Coronary artery (tissue), 2 donors: ENCODE measurements at regions not wholly inside any gene's neighbourhood (a gene's known extent, or its start where the extent isn't known, plus 50 kb on each side); places are given as distances from the start of the nearest gene placed in this dataset.

Experiments used
- DNase-seq: peaks from one replicate; pipeline ENCODE4 v3.0.0-alpha.2; 2017; ENCODE audit warnings: low spot score
- H3K27ac ChIP-seq, 2 donors: fragments of 200-600 bp; sonication (generic); one replicate each; pipeline ENCODE4 v1.5.1; 2016 to 2019
- H3K4me3 ChIP-seq: fragments of 200-600 bp; sonication (generic); 2 replicates; pipeline ENCODE4 v1.5.1; 2016; ENCODE audit warnings: mild to moderate bottlenecking, moderate library complexity
- CTCF ChIP-seq: fragments of 200-600 bp; sonication (generic); IDR thresholded peaks from one replicate; pipeline ENCODE4 v1.5.1; 2019; ENCODE audit warnings: antibody characterized with exemption

DNA sequence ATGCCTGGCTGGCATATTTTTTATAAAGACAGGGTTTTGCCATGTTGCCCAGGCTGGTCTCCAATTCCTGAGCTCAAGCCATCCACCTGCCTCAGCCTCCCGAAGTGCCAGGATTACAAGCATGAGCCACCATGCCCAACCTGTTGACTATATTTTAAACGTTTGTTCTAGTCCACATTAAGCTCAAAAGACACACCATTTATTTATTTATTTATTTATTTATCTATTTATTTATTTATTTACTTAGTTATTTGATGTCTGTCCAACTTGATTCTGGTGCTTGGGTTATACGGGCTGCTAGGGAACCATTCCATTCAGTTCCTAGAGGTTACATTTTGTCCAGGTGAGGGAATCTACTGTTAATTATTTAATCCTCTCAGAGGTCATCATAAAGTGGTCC, 98.1 kb upstream of the ADGRL4 start:
- H3K4me3 ChIP-seq = no peak overlapping the region
- DNase-seq = no peak
- TF ChIP-seq CTCF = no peak
- no peak overlapping the region for H3K27ac ChIP-seq

DNA sequence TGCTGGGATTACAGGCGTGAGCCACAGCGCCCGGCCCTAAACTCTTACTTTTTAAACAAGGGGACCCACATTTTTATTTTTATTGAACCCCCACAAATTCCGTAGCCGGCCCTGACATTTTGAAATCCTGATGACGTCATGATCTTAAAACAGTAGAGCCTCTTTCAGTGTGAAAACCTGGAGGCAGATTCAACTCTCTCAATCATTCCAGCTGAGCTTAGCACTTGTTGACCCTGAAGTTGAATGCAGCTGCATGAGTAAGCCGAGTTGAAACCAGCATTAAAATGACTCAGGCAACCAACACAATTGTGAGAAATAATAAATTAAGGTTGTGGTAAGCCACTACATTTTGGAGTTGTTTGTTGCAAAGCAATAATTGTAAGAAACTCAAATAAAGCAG, 93.9 kb upstream of the ADGRL4 start:
- no peak for TF ChIP-seq CTCF
- no peak for DNase-seq
- Histone ChIP-seq H3K4me3 (no peak overlapping the region), H3K27ac (no peak overlapping the region)

- DNase-seq = no peak
Measured at GRCh38 chr1:79090985-79091384, 84.5 kb upstream of the ADGRL4 start.

GRCh38 chr1:79089946-79090345, 83.4 kb upstream of the ADGRL4 start:
- DNase-seq = no peak
- H3K4me3 ChIP-seq = no peak overlapping the region
- H3K27ac ChIP-seq = no peak overlapping the region
- no peak for TF ChIP-seq CTCF

More at GRCh38 chr1:79090985-79091384, 84.5 kb upstream of the ADGRL4 start:
- Histone ChIP-seq H3K4me3 (no peak overlapping the region), H3K27ac (no peak overlapping the region)
- no peak for TF ChIP-seq CTCF

DNA sequence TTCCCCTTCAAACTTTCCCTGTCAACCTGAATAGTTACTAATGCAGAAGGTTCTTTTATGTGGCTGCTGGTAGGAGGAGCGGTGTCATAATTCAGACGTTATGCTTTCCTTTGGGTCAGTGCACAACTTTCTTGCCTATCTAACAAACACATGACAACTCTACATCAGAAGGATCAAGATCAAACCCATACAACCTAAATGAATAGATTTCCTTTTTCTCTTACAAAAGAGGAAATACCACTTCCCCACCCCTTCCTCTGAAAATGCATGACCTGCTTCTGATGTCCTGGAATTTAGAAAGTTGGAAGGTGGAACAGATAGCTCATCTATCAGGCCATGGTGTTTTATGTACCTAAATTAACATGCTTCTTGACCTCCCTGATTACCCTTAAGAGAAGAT, 75.7 kb upstream of the ADGRL4 start:
- no peak overlapping the region for H3K4me3 ChIP-seq
- no peak for DNase-seq
- no peak for TF ChIP-seq CTCF
- no peak overlapping the region for H3K27ac ChIP-seq

GRCh38 chr1:79079770-79080169, 73.2 kb upstream of the ADGRL4 start:
- H3K27ac ChIP-seq = peak overlapping the region in 1 of 2 donors; percentile 22
- H3K4me3 ChIP-seq = no peak overlapping the region
- DNase-seq = no peak
- no peak for TF ChIP-seq CTCF

DNA sequence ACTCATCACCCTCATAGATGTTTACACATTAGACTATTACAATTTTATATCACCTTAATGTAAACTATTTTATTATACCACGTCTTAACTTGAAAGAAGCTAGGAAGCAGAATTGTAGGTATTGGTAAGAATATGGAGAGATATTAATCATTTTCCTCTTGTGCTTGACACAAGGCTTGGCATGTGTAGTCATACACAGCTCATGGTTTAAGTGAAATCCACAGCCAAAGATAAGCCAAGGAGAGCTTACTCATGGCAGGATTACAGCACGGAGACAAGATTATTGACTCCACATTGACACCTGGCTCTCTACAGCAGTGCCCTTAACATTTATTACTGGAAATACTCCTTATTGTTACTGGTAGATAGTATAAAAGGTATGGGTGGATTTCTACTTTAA, 68.4 kb upstream of the ADGRL4 start:
- no peak for DNase-seq
- Histone ChIP-seq H3K27ac (no peak overlapping the region), H3K4me3 (no peak overlapping the region)
- no peak for TF ChIP-seq CTCF
